ENCODE measurements at regions not wholly inside any gene's neighbourhood (a gene's known extent, or its start where the extent isn't known, plus 50 kb on each side); places are given as distances from the start of the nearest gene placed in this dataset.

GRCh38 chr1:87977145-87977544 is 648.5 kb downstream of the LMO4 start:
- intact Hi-C loops (cut with DNase I), result no loop called here
- TF ChIP-seq CTCF (IDR thresholded peaks at IDR 0.05; ENCODE audit: borderline replicate concordance, extremely low read depth, insufficient read depth), result no peak
- Histone ChIP-seq H3K9me3 (ENCODE audit: control insufficient read depth in 2 of 3, insufficient read depth in 1 of 3, low read length in 3 of 3) (no peaks in the 10 kb centered on the region), H3K27me3 (ENCODE audit: control insufficient read depth, insufficient read depth, low read length) (no peaks in the 10 kb centered on the region), H3K36me3 (ENCODE audit: control insufficient read depth in 2 of 3, insufficient read depth in 3 of 3, low read length in 3 of 3) (no peaks in the 10 kb centered on the region), H3K4me3 (ENCODE audit: low read length in 3 of 3) (no peak overlapping the region), H3K27ac (ENCODE audit: low read depth in 2 of 2, low read length in 2 of 2) (no peak overlapping the region), H3K4me1 (ENCODE audit: control insufficient read depth in 2 of 3, insufficient read depth in 2 of 3, low read depth in 1 of 3, low read length in 3 of 3) (no peaks in the 10 kb centered on the region), H3K9ac (ENCODE audit: low read length in 3 of 3) (no peak overlapping the region)
- DNase-seq (no peak), FAIRE-seq (no peak)

GRCh38 chr1:87979079-87979478 is 650.4 kb downstream of the LMO4 start:
- TF ChIP-seq CTCF (IDR thresholded peaks at IDR 0.05; ENCODE audit: borderline replicate concordance, extremely low read depth, insufficient read depth), result no peak
- Histone ChIP-seq H3K4me1 (ENCODE audit: control insufficient read depth in 2 of 3, insufficient read depth in 2 of 3, low read depth in 1 of 3, low read length in 3 of 3) (no peaks in the 10 kb centered on the region), H3K27ac (ENCODE audit: low read depth in 2 of 2, low read length in 2 of 2) (no peak overlapping the region), H3K4me3 (ENCODE audit: low read length in 3 of 3) (no peak overlapping the region), H3K9me3 (ENCODE audit: control insufficient read depth in 2 of 3, insufficient read depth in 1 of 3, low read length in 3 of 3) (no peaks in the 10 kb centered on the region), H3K36me3 (ENCODE audit: control insufficient read depth in 2 of 3, insufficient read depth in 3 of 3, low read length in 3 of 3) (no peaks in the 10 kb centered on the region), H3K27me3 (ENCODE audit: control insufficient read depth, insufficient read depth, low read length) (no peaks in the 10 kb centered on the region), H3K9ac (ENCODE audit: low read length in 3 of 3) (no peak overlapping the region)
- peak in 1 of 5 donors; percentile 27 for DNase-seq
- intact Hi-C loops (cut with DNase I), result no loop called here
- FAIRE-seq, result no peak

- no peak for TF ChIP-seq CTCF (IDR thresholded peaks at IDR 0.05; ENCODE audit: borderline replicate concordance, extremely low read depth, insufficient read depth)
Observed at GRCh38 chr1:87980494-87980893, 651.8 kb downstream of the LMO4 start.

GRCh38 chr1:87981386-87981785 is 652.7 kb downstream of the LMO4 start:
- no peaks in the 10 kb centered on the region for H3K36me3 ChIP-seq (ENCODE audit: control insufficient read depth in 2 of 3, insufficient read depth in 3 of 3, low read length in 3 of 3)
- intact Hi-C loops (cut with DNase I), result no loop called here
- H3K4me3 ChIP-seq (ENCODE audit: low read length in 3 of 3), result no peak overlapping the region
- TF ChIP-seq CTCF (IDR thresholded peaks at IDR 0.05; ENCODE audit: borderline replicate concordance, extremely low read depth, insufficient read depth), result no peak
- H3K27ac ChIP-seq (ENCODE audit: low read depth in 2 of 2, low read length in 2 of 2), result no peak overlapping the region
- FAIRE-seq (no peak), DNase-seq (no peak)
- no peak overlapping the region for H3K9ac ChIP-seq (ENCODE audit: low read length in 3 of 3)
- H3K9me3 ChIP-seq (ENCODE audit: control insufficient read depth in 2 of 3, insufficient read depth in 1 of 3, low read length in 3 of 3), result no peaks in the 10 kb centered on the region
- no peaks in the 10 kb centered on the region for H3K27me3 ChIP-seq (ENCODE audit: control insufficient read depth, insufficient read depth, low read length)
- no peaks in the 10 kb centered on the region for H3K4me1 ChIP-seq (ENCODE audit: control insufficient read depth in 2 of 3, insufficient read depth in 2 of 3, low read depth in 1 of 3, low read length in 3 of 3)

More at GRCh38 chr1:87980494-87980893, 651.8 kb downstream of the LMO4 start:
- intact Hi-C loops (cut with DNase I), result no loop called here
- DNase-seq (no peak), FAIRE-seq (no peak)
- no peak overlapping the region for H3K4me3 ChIP-seq (ENCODE audit: low read length in 3 of 3)
- no peaks in the 10 kb centered on the region for H3K9me3 ChIP-seq (ENCODE audit: control insufficient read depth in 2 of 3, insufficient read depth in 1 of 3, low read length in 3 of 3)
- no peaks in the 10 kb centered on the region for H3K27me3 ChIP-seq (ENCODE audit: control insufficient read depth, insufficient read depth, low read length)
- H3K9ac ChIP-seq (ENCODE audit: low read length in 3 of 3), result no peak overlapping the region
- no peaks in the 10 kb centered on the region for H3K36me3 ChIP-seq (ENCODE audit: control insufficient read depth in 2 of 3, insufficient read depth in 3 of 3, low read length in 3 of 3)
- H3K4me1 ChIP-seq (ENCODE audit: control insufficient read depth in 2 of 3, insufficient read depth in 2 of 3, low read depth in 1 of 3, low read length in 3 of 3), result no peaks in the 10 kb centered on the region
- no peak overlapping the region for H3K27ac ChIP-seq (ENCODE audit: low read depth in 2 of 2, low read length in 2 of 2)
